Retinal pigment epithelial cell (primary cell): ENCODE measurements at regions not wholly inside any gene's neighbourhood (a gene's known extent, or its start where the extent isn't known, plus 50 kb on each side); places are given as distances from the start of the nearest gene placed in this dataset.

Experiments used
- DNase-seq: peaks from one replicate; pipeline ENCODE4 v3.0.0-alpha.2; 2010; ENCODE audit warnings: low read depth
- H3K4me3 ChIP-seq: 2 replicates; pipeline ENCODE4 v1.5.1; 2011; ENCODE audit warnings: mild to moderate bottlenecking, low read length, control low read depth, moderate library complexity
- TF ChIP-seq, protein P1 (sequence below): conservative IDR thresholded peaks from 2 replicates; pipeline ENCODE4 v1.5.1; 2011; ENCODE audit warnings: low read depth, low read length, control low read depth, inconsistent platforms

- TF ChIP-seq, protein P1, sequence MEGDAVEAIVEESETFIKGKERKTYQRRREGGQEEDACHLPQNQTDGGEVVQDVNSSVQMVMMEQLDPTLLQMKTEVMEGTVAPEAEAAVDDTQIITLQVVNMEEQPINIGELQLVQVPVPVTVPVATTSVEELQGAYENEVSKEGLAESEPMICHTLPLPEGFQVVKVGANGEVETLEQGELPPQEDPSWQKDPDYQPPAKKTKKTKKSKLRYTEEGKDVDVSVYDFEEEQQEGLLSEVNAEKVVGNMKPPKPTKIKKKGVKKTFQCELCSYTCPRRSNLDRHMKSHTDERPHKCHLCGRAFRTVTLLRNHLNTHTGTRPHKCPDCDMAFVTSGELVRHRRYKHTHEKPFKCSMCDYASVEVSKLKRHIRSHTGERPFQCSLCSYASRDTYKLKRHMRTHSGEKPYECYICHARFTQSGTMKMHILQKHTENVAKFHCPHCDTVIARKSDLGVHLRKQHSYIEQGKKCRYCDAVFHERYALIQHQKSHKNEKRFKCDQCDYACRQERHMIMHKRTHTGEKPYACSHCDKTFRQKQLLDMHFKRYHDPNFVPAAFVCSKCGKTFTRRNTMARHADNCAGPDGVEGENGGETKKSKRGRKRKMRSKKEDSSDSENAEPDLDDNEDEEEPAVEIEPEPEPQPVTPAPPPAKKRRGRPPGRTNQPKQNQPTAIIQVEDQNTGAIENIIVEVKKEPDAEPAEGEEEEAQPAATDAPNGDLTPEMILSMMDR = no peak
- H3K4me3 ChIP-seq = no peak overlapping the region
- no peak for DNase-seq
These were observed 511.4 kb downstream of the DHX35 start for GRCh38 chr20:39473536-39473935.

GRCh38 chr20:39468703-39469102, 506.6 kb downstream of the DHX35 start:
- no peak for DNase-seq
- TF ChIP-seq, protein P1 = no peak
- no peak overlapping the region for H3K4me3 ChIP-seq

GRCh38 chr20:39464238-39464637, 502.1 kb downstream of the DHX35 start:
- H3K4me3 ChIP-seq = no peak overlapping the region
- TF ChIP-seq, protein P1 = no peak
- no peak for DNase-seq

DNA sequence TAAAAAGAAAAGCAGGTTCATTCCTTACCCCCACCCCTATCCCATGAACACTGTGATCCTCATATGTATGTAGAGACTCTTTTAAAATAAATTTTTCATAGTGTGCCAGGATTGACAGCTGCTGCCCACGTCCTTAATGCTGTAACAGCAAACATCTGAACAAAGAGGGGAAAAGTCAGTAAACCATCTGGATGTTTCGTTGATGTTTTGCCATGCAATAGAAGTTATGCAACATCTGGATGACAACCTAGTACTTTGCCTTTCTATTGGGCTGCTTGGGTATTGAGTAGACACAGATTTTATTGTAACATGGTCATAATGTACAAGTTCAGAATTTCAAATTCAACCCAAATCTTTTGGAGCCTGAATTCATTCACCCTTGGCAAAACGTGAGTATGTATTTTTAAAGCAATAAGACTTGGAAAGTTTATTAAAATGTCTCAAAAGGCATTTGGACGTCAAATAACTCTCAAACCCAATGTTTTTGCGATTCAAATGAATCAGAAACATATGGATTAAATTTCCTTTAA, 500.3 kb downstream of the DHX35 start:
- TF ChIP-seq, protein P1 = no peak
- H3K4me3 ChIP-seq = no peak overlapping the region
- no peak for DNase-seq

- TF ChIP-seq, protein P1 = no peak
- H3K4me3 ChIP-seq = no peak overlapping the region
- DNase-seq = no peak
These were observed 496.3 kb downstream of the DHX35 start for GRCh38 chr20:39458452-39458851.

DNA sequence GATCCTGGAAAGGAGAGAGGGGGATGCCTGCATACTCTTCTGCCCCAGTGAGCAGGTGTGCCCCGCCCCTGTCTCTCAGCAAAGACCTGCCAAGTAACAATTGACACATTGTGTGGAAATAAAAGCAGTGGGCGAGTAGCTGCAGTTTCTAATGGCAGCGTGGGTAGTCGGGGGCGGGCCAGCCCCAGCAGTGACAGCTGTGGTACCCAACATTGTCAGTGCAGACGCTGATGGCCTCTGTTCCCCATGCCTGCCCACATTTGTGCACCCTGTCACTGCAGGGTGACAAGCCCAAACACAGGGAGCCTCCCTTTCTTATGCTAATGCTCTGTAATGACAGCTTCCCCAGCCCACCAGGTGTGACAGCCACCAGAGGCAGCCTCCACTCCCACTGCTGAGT, 491.7 kb downstream of the DHX35 start:
- DNase-seq = no peak
- TF ChIP-seq, protein P1 = no peak
- H3K4me3 ChIP-seq = no peak overlapping the region

DNA sequence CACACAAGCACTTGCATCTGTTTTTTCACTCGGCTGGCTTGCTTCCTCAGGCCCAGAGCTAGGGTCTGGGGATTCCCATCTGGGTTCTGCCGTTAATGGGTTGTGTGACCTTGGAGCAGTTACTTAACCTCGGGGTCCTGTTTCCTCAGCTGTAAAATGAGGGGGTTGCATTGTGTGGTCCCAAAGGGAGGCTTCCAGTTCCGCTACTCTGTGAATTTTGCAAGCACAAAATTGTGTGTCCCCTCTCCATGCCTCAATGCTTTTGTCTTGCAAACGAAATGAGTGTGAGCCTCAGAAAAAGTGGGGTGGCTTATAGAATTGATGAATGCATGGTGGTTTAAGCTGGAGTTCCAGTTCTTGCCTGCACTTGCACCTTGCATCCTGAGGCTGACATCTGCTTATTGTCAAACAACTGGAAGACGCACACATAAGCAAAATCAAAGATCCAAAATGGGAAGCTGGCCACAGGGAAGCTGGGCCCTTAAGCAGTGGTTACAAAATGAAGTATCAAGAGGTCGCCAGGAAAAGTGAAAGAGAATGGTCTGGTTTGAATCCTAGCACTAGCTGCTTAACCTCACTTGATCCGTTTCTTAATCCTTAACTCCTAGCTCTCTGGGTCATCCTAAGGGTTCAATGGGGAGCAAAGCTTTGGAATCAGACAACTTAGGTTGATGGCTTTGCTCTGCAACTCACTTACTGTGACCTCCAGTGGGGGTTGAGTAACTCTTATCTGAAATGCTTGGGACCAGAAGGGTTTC, 490.6 kb downstream of the DHX35 start:
- DNase-seq = no peak
- TF ChIP-seq, protein P1 = no peak
- no peak overlapping the region for H3K4me3 ChIP-seq
